ENCODE measurements at regions not wholly inside any gene's neighbourhood (a gene's known extent, or its start where the extent isn't known, plus 50 kb on each side); places are given as distances from the start of the nearest gene placed in this dataset.

DNA sequence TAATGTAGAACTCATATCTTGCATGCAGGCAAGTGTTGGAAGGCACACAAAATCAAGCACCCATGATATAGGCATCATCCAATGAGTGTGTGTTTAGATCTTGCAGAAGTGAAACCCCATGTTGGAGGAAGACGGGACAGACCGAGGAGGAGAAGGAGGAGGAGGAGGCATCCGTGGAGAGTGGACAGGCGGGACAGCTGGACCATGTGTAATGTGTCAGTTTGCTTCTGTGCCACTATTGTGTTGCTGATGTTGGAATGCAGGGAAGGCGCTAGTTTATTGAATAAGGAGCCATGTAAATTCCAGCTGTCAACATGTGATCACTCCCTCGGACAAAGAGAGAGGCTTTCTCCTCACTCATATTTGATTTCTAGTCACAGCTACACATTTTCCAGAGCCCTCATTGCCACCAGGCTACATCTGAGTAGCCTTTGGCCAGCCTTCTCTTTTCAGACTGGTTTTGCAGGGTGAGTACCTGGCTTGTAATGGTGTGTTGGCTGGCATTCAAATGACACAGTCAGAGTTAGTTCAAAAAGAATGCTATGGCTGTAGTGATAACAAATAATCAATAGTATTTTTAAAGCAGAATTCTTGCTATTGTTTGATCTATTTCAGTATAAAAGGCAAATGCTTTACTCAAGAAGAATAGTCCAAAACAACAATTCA is 1037.6 kb upstream of the NR2F2 start (continued):
- TF ChIP-seq, protein P1, sequence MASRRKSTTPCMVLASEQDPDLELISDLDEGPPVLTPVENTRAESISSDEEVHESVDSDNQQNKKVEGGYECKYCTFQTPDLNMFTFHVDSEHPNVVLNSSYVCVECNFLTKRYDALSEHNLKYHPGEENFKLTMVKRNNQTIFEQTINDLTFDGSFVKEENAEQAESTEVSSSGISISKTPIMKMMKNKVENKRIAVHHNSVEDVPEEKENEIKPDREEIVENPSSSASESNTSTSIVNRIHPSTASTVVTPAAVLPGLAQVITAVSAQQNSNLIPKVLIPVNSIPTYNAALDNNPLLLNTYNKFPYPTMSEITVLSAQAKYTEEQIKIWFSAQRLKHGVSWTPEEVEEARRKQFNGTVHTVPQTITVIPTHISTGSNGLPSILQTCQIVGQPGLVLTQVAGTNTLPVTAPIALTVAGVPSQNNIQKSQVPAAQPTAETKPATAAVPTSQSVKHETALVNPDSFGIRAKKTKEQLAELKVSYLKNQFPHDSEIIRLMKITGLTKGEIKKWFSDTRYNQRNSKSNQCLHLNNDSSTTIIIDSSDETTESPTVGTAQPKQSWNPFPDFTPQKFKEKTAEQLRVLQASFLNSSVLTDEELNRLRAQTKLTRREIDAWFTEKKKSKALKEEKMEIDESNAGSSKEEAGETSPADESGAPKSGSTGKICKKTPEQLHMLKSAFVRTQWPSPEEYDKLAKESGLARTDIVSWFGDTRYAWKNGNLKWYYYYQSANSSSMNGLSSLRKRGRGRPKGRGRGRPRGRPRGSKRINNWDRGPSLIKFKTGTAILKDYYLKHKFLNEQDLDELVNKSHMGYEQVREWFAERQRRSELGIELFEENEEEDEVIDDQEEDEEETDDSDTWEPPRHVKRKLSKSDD (CRISPR knock-in tag; IDR thresholded peaks at IDR 0.05; ENCODE audit: low read depth), result no peak
- TF ChIP-seq JUNB (CRISPR knock-in tag; IDR thresholded peaks at IDR 0.05; ENCODE audit: borderline replicate concordance) (no peak), HCFC1 (IDR thresholded peaks at IDR 0.05; ENCODE audit: low read depth, low read length) (no peak), ZNF550 (CRISPR knock-in tag; IDR thresholded peaks at IDR 0.05; ENCODE audit: borderline replicate concordance) (no peak), NFYC (CRISPR knock-in tag; IDR thresholded peaks at IDR 0.05) (no peak)
- TF ChIP-seq, protein P2, sequence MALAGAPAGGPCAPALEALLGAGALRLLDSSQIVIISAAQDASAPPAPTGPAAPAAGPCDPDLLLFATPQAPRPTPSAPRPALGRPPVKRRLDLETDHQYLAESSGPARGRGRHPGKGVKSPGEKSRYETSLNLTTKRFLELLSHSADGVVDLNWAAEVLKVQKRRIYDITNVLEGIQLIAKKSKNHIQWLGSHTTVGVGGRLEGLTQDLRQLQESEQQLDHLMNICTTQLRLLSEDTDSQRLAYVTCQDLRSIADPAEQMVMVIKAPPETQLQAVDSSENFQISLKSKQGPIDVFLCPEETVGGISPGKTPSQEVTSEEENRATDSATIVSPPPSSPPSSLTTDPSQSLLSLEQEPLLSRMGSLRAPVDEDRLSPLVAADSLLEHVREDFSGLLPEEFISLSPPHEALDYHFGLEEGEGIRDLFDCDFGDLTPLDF (CRISPR knock-in tag; IDR thresholded peaks at IDR 0.05), result no peak
- TF ChIP-seq, protein P3, sequence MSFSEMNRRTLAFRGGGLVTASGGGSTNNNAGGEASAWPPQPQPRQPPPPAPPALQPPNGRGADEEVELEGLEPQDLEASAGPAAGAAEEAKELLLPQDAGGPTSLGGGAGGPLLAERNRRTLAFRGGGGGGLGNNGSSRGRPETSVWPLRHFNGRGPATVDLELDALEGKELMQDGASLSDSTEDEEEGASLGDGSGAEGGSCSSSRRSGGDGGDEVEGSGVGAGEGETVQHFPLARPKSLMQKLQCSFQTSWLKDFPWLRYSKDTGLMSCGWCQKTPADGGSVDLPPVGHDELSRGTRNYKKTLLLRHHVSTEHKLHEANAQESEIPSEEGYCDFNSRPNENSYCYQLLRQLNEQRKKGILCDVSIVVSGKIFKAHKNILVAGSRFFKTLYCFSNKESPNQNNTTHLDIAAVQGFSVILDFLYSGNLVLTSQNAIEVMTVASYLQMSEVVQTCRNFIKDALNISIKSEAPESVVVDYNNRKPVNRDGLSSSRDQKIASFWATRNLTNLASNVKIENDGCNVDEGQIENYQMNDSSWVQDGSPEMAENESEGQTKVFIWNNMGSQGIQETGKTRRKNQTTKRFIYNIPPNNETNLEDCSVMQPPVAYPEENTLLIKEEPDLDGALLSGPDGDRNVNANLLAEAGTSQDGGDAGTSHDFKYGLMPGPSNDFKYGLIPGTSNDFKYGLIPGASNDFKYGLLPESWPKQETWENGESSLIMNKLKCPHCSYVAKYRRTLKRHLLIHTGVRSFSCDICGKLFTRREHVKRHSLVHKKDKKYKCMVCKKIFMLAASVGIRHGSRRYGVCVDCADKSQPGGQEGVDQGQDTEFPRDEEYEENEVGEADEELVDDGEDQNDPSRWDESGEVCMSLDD (CRISPR knock-in tag; IDR thresholded peaks at IDR 0.05; ENCODE audit: borderline replicate concordance), result no peak
